ENCODE measurements at regions not wholly inside any gene's neighbourhood (a gene's known extent, or its start where the extent isn't known, plus 50 kb on each side); places are given as distances from the start of the nearest gene placed in this dataset.

DNA sequence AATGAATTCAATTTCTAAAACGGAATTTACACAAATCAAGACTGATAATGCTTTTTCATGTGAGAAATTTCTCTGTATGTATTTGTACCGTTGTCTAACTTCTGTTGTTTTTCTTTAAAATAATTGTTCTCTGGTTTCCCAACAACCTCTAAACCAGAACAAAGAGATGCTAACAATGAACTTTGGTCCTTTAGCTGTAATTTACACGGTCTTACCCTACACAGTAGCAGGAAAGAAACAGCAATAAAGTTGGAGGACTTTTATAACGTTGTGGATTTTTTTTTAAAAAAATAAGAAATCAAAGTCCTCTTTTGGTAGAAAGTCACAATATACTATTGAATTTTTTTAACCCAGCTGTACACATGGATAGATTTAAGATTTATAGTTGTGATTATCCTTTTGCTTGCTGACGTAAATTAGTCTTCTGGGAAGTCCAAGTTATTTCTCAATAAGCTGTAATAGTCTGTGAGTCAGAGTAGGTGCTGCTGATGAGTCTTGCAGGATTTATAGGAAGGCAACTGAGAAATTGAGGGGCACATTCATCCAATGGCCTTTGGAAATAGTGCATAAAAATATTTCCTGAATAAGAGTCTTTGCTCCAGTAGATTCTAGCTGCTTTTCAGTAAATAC is 76.8 kb upstream of the PCSK1 start:
- ChIA-PET POLR2A (no interaction called here), CTCF (interaction anchor here (1.2 to 1.5 kb wide), 2 partner anchors 15 to 27 kb away, joined by 3 read pairs; no protein-coding TSS in a partner anchor)
- TF ChIP-seq, protein P1, sequence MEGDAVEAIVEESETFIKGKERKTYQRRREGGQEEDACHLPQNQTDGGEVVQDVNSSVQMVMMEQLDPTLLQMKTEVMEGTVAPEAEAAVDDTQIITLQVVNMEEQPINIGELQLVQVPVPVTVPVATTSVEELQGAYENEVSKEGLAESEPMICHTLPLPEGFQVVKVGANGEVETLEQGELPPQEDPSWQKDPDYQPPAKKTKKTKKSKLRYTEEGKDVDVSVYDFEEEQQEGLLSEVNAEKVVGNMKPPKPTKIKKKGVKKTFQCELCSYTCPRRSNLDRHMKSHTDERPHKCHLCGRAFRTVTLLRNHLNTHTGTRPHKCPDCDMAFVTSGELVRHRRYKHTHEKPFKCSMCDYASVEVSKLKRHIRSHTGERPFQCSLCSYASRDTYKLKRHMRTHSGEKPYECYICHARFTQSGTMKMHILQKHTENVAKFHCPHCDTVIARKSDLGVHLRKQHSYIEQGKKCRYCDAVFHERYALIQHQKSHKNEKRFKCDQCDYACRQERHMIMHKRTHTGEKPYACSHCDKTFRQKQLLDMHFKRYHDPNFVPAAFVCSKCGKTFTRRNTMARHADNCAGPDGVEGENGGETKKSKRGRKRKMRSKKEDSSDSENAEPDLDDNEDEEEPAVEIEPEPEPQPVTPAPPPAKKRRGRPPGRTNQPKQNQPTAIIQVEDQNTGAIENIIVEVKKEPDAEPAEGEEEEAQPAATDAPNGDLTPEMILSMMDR (IDR thresholded peaks at IDR 0.05; ENCODE audit: control extremely low read depth, extremely low read depth, low read depth, missing control alignments), result no peak
- no peak for DNase-seq (ENCODE audit: extremely low spot score)

DNA sequence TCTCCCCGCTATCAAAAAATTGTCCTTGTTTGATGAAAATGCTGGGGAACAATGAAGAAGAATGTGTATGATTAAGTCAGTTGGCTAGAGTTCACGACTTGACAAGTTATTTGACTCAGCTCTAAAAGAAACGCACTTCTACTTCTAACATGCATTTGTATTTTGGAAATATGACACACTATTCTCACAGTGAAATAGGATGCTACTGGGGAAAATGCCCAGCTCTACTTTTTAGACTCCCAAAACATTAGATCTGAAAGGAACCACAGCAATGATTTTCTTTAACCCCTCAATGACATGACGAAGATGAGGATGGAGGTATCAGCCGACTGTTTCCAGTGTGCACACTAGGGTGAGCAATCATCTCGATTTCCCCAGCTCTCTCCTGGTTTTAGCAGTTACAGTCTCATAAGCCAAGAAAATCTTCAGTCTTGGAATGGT is 83.6 kb upstream of the PCSK1 start:
- ChIA-PET POLR2A (no interaction called here), CTCF (interaction anchor here (0.8 kb wide), 1 partner anchor 12 kb away, joined by 3 read pairs; no protein-coding TSS in a partner anchor)
- TF ChIP-seq, protein P1 (IDR thresholded peaks at IDR 0.05; ENCODE audit: control extremely low read depth, extremely low read depth, low read depth, missing control alignments), result no peak
- DNase-seq (ENCODE audit: extremely low spot score), result no peak

DNA sequence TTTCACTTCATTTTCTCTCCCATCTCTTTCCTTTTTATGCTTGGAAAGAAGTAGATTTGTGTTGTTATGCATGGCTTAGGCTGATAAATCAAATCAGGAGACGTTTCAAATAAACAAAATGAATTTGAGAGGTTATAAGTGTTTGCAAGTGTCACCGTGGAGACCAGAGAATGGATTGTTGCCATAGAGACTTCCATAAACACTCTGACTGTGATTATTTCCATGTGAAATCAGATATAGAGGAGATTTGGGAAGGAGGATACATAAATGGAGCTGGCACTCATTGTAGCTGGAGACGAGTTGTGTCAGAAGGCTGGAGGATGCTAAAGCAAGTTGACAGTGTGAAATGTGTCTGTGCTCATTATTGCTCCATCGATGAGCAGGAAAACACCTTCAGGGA is 84.2 kb upstream of the PCSK1 start:
- DNase-seq (ENCODE audit: extremely low spot score), result no peak
- ChIA-PET CTCF (interaction anchor here (0.8 to 1.4 kb wide), 3 partner anchors 11 to 20 kb away, joined by 3 read pairs; no protein-coding TSS in a partner anchor), POLR2A (no interaction called here)
- TF ChIP-seq, protein P1 (IDR thresholded peaks at IDR 0.05; ENCODE audit: control extremely low read depth, extremely low read depth, low read depth, missing control alignments), result no peak

DNA sequence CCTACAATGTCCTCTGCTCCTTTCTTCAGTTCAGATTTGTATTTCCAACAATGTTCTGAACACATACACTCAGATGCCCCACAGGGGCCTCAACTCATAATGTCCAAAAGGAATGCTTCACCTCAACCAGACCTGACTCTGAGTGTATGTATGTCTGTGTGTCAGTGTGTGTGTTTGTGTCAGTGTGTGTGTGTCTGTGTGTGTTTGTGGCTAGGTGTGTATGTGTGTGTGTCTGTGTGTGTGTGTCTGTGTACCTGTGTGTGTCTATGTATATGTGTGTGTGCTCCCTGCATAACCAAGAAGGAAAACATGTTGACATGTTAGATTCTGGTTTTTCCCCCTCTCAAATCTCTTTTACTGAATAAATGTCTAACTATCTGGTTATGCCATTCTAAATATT is 87.3 kb upstream of the PCSK1 start:
- DNase-seq (ENCODE audit: extremely low spot score), result no peak
- TF ChIP-seq, protein P1 (IDR thresholded peaks at IDR 0.05; ENCODE audit: control extremely low read depth, extremely low read depth, low read depth, missing control alignments), result no peak
- CTCF ChIA-PET, result no interaction called here
- POLR2A ChIA-PET, result no interaction called here

DNA sequence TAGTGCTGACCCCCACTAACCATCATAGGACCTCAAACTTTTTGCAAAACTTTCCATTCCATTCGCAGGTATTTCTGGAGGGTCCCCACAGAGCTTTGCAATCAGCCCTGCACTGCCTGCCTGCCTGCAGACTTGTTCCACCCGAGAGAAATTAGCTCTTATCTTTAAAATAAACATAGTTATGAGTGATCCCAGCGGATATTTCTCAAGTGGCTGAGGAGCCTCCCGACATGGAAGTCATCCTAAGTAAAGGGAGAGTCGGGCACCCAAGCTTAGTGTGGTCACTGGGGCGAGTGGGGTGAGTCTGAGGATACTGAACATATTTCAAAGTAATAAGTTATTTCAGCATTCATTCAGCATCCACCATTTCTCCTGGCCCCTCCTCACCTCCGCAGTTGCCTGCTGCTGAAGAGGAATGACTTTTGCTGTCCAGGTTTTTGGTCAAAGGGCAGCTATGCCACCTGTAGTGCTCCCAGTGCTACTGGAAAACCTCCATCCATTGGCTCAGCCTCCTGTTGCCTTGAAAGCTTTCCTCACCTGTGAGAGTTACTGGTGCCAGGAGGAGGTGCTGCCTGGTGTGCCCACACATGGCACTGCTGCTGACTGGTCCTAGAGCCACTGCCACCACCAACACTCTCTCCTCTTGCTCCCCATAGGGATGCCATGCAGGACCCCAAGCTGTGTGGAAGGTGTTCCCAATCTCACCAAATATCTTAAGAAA is 89.7 kb upstream of the PCSK1 start:
- no peak for DNase-seq (ENCODE audit: extremely low spot score)
- POLR2A ChIA-PET, result no interaction called here
- TF ChIP-seq, protein P1 (IDR thresholded peaks at IDR 0.05; ENCODE audit: control extremely low read depth, extremely low read depth, low read depth, missing control alignments), result no peak
- CTCF ChIA-PET, result interaction anchor here (1.2 to 3.5 kb wide), 2 partner anchors 9 to 20 kb away, joined by 3 to 14 read pairs; no protein-coding TSS in a partner anchor

DNA sequence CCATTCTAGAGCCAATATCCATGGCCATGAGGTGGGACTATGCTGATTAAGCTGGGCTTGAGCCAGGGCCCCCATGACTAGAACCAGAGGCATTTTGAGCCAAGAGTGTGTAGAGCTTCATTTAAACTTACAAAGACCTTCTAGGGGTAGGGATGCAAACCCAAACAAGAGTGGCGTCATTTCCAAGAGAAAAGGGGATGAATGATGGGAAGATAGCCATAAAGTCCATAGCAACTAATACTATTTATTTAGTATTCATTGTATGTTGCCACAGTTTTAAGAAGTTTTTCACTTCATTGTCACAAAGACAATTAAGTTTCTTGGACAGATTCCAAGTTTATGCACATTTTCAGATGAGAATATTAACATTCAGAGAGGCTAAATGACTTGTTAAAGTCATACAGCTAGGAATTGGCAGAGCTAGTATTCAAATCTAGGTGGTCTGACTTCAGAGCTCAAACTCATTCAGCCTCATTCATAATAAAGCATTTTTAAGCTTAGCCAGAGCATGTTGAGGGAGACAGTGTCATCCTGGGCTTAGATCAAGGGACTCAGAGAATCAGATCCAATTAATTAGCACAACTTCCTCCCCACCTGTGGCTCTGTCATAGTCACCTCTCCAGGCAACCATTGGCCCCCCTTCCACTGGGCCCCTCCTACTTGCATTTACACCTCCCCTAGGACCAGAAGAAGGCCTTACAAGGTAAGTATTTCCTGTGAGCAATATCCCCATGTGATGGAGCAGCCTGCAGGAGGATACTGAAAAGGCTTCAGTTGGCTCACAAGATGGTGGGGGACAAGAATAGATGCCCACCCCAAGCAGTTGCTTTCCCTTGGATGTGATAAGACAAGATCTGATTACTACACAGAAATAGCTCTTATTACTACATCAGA is 95.0 kb upstream of the PCSK1 start:
- POLR2A ChIA-PET, result no interaction called here
- TF ChIP-seq, protein P1 (IDR thresholded peaks at IDR 0.05; ENCODE audit: control extremely low read depth, extremely low read depth, low read depth, missing control alignments), result no peak
- CTCF ChIA-PET, result interaction anchor here (1.0 to 2.5 kb wide), 7 partner anchors 9 to 74 kb away, joined by 3 to 7 read pairs (median 3); no protein-coding TSS in a partner anchor
- DNase-seq (ENCODE audit: extremely low spot score), result no peak
